ENCODE measurements at regions not wholly inside any gene's neighbourhood (a gene's known extent, or its start where the extent isn't known, plus 50 kb on each side); places are given as distances from the start of the nearest gene placed in this dataset.

DNA sequence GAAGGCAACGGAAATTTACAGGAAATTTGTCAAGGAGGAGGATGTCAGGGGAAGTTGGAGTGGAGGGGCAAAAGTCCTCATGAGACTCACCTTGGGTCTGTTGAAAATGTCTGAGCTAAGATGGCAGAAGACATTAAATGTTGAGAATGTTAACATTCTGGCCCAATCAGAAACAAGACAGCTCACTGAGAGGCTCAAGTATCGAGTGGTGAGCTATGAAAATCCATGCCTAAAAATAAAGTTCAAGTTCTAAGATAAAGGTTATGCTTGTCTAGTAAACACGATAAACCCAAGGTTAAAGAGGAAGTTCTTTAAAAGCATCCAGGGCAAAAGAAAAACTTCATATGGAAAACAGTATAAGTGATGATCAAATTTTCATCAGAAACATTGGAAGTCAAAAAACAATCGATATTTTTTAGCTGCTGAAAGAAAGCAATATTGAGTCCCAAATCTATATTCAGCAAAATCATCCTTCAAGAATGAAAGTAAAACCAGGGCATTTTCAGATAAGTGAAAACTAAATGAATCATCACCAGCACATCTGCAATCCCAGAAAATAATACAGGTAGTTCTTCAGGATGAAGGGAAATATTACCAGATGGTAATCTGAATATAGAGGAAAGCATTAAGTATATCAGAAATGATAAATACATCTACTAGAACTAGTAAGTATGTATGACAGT is 462.4 kb downstream of the TLL1 start:
- Histone ChIP-seq H3K36me3 (ENCODE audit: insufficient read depth, low read length) (no peaks in the 10 kb centered on the region), H3K4me3 (no peak overlapping the region), H3K27ac (no peak overlapping the region), H3K9me3 (ENCODE audit: low read depth, low read length) (no peaks in the 10 kb centered on the region), H3K9ac (ENCODE audit: insufficient read length) (no peak overlapping the region)
- TF ChIP-seq EZH2 (IDR thresholded peaks at IDR 0.05) (no peak), FOXP2 (optimal IDR thresholded peaks at IDR 0.05; ENCODE audit: control extremely low read depth, extremely low read length, insufficient read depth) (no peak)
- no peak for DNase-seq (ENCODE audit: low read depth, low spot score)

GRCh38 chr4:166341992-166342391 is 469.0 kb downstream of the TLL1 start:
- no peaks in the 10 kb centered on the region for H3K9me3 ChIP-seq (ENCODE audit: low read depth, low read length)
- H3K36me3 ChIP-seq (ENCODE audit: insufficient read depth, low read length) = no peaks in the 10 kb centered on the region
- DNase-seq (ENCODE audit: low read depth, low spot score) = no peak
- no peak overlapping the region for H3K27ac ChIP-seq
- no peak overlapping the region for H3K4me3 ChIP-seq
- TF ChIP-seq POLR2AphosphoS5 (IDR thresholded peaks at IDR 0.05; ENCODE audit: borderline replicate concordance, low read depth, low read length) (no peak), FOXP2 (optimal IDR thresholded peaks at IDR 0.05; ENCODE audit: control extremely low read depth, extremely low read length, insufficient read depth) (no peak), EZH2 (IDR thresholded peaks at IDR 0.05) (no peak)
- H3K9ac ChIP-seq (ENCODE audit: insufficient read length) = no peak overlapping the region

- DNase-seq (ENCODE audit: low read depth, low spot score) = no peak
- Histone ChIP-seq H3K9ac (ENCODE audit: insufficient read length) (no peak overlapping the region), H3K36me3 (ENCODE audit: insufficient read depth, low read length) (no peaks in the 10 kb centered on the region), H3K9me3 (ENCODE audit: low read depth, low read length) (no peaks in the 10 kb centered on the region), H3K4me3 (no peak overlapping the region), H3K27ac (no peak overlapping the region)
- no peak for TF ChIP-seq POLR2AphosphoS5 (IDR thresholded peaks at IDR 0.05; ENCODE audit: borderline replicate concordance, low read depth, low read length)
- TF ChIP-seq EZH2 (IDR thresholded peaks at IDR 0.05) = no peak
- TF ChIP-seq FOXP2 (optimal IDR thresholded peaks at IDR 0.05; ENCODE audit: control extremely low read depth, extremely low read length, insufficient read depth) = no peak
Measured at GRCh38 chr4:166363198-166363597, 490.2 kb downstream of the TLL1 start.

GRCh38 chr4:166366012-166366411 is 493.0 kb downstream of the TLL1 start:
- no peak overlapping the region for H3K9ac ChIP-seq (ENCODE audit: insufficient read length)
- TF ChIP-seq POLR2AphosphoS5 (IDR thresholded peaks at IDR 0.05; ENCODE audit: borderline replicate concordance, low read depth, low read length) (no peak), EZH2 (IDR thresholded peaks at IDR 0.05) (no peak), FOXP2 (optimal IDR thresholded peaks at IDR 0.05; ENCODE audit: control extremely low read depth, extremely low read length, insufficient read depth) (no peak)
- no peak overlapping the region for H3K4me3 ChIP-seq
- H3K9me3 ChIP-seq (ENCODE audit: low read depth, low read length) = no peaks in the 10 kb centered on the region
- no peaks in the 10 kb centered on the region for H3K36me3 ChIP-seq (ENCODE audit: insufficient read depth, low read length)
- no peak overlapping the region for H3K27ac ChIP-seq
- DNase-seq (ENCODE audit: low read depth, low spot score) = no peak

DNA sequence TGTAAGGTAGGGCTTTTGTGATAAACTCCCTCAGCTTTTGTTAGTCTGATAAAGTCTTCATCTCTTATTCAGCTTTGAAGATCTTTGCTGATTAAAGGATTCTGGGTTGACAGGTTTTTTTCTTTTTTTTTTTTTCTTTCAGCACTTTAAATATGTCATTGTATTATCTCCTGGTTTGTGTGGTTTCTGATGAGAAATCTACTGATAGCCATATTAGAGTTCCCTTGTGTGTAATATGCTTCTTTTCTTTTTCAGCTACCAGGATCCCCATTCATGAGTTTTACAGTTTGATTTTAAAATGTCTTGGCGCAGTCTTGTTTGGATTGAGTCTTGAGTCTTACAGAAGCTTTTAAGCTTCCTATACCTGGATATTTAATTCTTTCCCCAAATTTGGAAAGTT is 504.5 kb downstream of the TLL1 start:
- Histone ChIP-seq H3K27ac (no peak overlapping the region), H3K9ac (ENCODE audit: insufficient read length) (no peak overlapping the region), H3K9me3 (ENCODE audit: low read depth, low read length) (no peaks in the 10 kb centered on the region), H3K36me3 (ENCODE audit: insufficient read depth, low read length) (no peaks in the 10 kb centered on the region), H3K4me3 (no peak overlapping the region)
- TF ChIP-seq EZH2 (IDR thresholded peaks at IDR 0.05) (no peak), FOXP2 (optimal IDR thresholded peaks at IDR 0.05; ENCODE audit: control extremely low read depth, extremely low read length, insufficient read depth) (no peak), POLR2AphosphoS5 (IDR thresholded peaks at IDR 0.05; ENCODE audit: borderline replicate concordance, low read depth, low read length) (no peak)
- DNase-seq (ENCODE audit: low read depth, low spot score) = no peak

GRCh38 chr4:166386491-166387360 is 513.7 kb downstream of the TLL1 start:
- Histone ChIP-seq H3K36me3 (ENCODE audit: insufficient read depth, low read length) (no peaks in the 10 kb centered on the region), H3K9me3 (ENCODE audit: low read depth, low read length) (no peaks in the 10 kb centered on the region), H3K4me3 (no peak overlapping the region), H3K27ac (no peak overlapping the region), H3K9ac (ENCODE audit: insufficient read length) (no peak overlapping the region)
- TF ChIP-seq FOXP2 (optimal IDR thresholded peaks at IDR 0.05; ENCODE audit: control extremely low read depth, extremely low read length, insufficient read depth) (no peak), EZH2 (IDR thresholded peaks at IDR 0.05) (no peak), POLR2AphosphoS5 (IDR thresholded peaks at IDR 0.05; ENCODE audit: borderline replicate concordance, low read depth, low read length) (no peak)
- DNase-seq (ENCODE audit: low read depth, low spot score) = no peak

DNA sequence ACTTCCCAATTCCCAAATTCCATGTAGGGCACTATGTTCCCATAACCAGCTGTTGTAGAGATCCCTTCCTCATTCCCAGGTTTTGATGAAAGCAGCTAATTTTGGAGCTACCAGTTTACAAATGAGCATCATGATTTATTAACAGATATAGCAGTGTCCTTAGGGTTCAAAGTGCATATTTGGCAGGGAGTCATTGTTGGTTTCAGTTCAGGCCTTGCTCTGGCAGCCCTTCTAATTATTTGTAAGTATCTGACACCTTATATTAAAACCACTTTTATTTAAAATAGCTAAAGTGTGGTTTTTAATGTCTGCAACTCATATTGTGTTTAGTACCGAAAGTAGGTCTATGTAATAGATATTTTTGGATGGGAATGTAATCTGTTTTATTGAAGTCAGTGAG is 518.5 kb downstream of the TLL1 start:
- H3K9ac ChIP-seq (ENCODE audit: insufficient read length) = no peak overlapping the region
- no peak for DNase-seq (ENCODE audit: low read depth, low spot score)
- no peak overlapping the region for H3K27ac ChIP-seq
- H3K36me3 ChIP-seq (ENCODE audit: insufficient read depth, low read length) = no peaks in the 10 kb centered on the region
- TF ChIP-seq FOXP2 (optimal IDR thresholded peaks at IDR 0.05; ENCODE audit: control extremely low read depth, extremely low read length, insufficient read depth) (no peak), POLR2AphosphoS5 (IDR thresholded peaks at IDR 0.05; ENCODE audit: borderline replicate concordance, low read depth, low read length) (no peak), EZH2 (IDR thresholded peaks at IDR 0.05) (no peak)
- no peak overlapping the region for H3K4me3 ChIP-seq
- H3K9me3 ChIP-seq (ENCODE audit: low read depth, low read length) = no peaks in the 10 kb centered on the region

DNA sequence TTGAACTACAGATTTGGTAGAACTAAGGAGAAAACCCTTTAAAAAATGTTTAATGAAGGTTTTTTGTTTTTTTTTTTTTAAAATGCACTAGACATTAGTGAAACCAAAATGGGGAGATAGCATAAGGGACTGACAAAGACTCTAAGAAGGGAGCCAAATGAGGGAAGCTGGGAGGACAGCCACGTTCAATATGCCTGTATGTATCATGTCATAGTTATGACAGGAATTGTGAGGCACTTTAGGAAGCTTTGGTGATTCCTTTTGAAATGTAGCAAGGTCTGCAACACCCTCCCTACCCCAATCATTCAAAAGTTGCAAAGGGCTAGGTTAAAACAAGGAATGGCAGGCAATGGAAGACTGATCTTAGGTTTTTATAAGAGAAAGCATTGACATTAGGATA is 526.0 kb downstream of the TLL1 start:
- DNase-seq (ENCODE audit: low read depth, low spot score) = no peak
- H3K36me3 ChIP-seq (ENCODE audit: insufficient read depth, low read length) = no peaks in the 10 kb centered on the region
- no peak overlapping the region for H3K27ac ChIP-seq
- H3K9ac ChIP-seq (ENCODE audit: insufficient read length) = no peak overlapping the region
- TF ChIP-seq FOXP2 (optimal IDR thresholded peaks at IDR 0.05; ENCODE audit: control extremely low read depth, extremely low read length, insufficient read depth) (no peak), EZH2 (IDR thresholded peaks at IDR 0.05) (no peak), POLR2AphosphoS5 (IDR thresholded peaks at IDR 0.05; ENCODE audit: borderline replicate concordance, low read depth, low read length) (no peak)
- no peak overlapping the region for H3K4me3 ChIP-seq
- H3K9me3 ChIP-seq (ENCODE audit: low read depth, low read length) = no peaks in the 10 kb centered on the region
